NCI-H128 (cell line): ENCODE measurements at regions not wholly inside any gene's neighbourhood (a gene's known extent, or its start where the extent isn't known, plus 50 kb on each side); places are given as distances from the start of the nearest gene placed in this dataset.
"Not testable (repeated sequence)": the region's sequence is repeated elsewhere in the genome, so short reads cannot be mapped to it uniquely, and the experiment has no call there.

ENCODE experiments used
- DNase-seq: peaks from one replicate; lab custom pipeline; 2025; ENCODE audit not compliant: unreplicated experiment; lab: John Stamatoyannopoulos, UW

- not testable (repeated sequence) for DNase-seq
Measured at GRCh38 chr1:148279002-148279542, 127.0 kb upstream of the NBPF11 start.

GRCh38 chr1:148277865-148278279 lies 125.8 kb upstream of the NBPF11 start:
- not testable (repeated sequence) for DNase-seq

- DNase-seq, result not testable (repeated sequence)
Measured at GRCh38 chr1:148267066-148267465, 115.0 kb upstream of the NBPF11 start.

GRCh38 chr1:148264374-148265276 lies 112.5 kb upstream of the NBPF11 start:
- DNase-seq, result no peak

- DNase-seq, result no peak
Measured at GRCh38 chr1:148263906-148264255, 111.8 kb upstream of the NBPF11 start.

GRCh38 chr1:148263128-148263905 lies 111.2 kb upstream of the NBPF11 start:
- no peak for DNase-seq

GRCh38 chr1:148261684-148262083 lies 109.6 kb upstream of the NBPF11 start:
- DNase-seq, result not testable (repeated sequence)

- DNase-seq, result not testable (repeated sequence)
Measured at GRCh38 chr1:148257886-148258285, 105.8 kb upstream of the NBPF11 start.

GRCh38 chr1:148254611-148255429 lies 102.7 kb upstream of the NBPF11 start:
- DNase-seq, result not testable (repeated sequence)

- DNase-seq, result not testable (repeated sequence)
Measured at GRCh38 chr1:148253808-148254207, 101.7 kb upstream of the NBPF11 start.

GRCh38 chr1:148248798-148249197 lies 96.7 kb upstream of the NBPF11 start:
- DNase-seq, result not testable (repeated sequence)

- DNase-seq, result not testable (repeated sequence)
Measured at GRCh38 chr1:148246258-148246861, 94.3 kb upstream of the NBPF11 start.

- DNase-seq, result not testable (repeated sequence)
Measured at GRCh38 chr1:148245843-148246242, 93.8 kb upstream of the NBPF11 start.

- DNase-seq, result not testable (repeated sequence)
Measured at GRCh38 chr1:148245443-148245842, 93.4 kb upstream of the NBPF11 start.

- DNase-seq, result not testable (repeated sequence)
Measured at GRCh38 chr1:148233250-148233649, 81.2 kb upstream of the NBPF11 start.

- not testable (repeated sequence) for DNase-seq
Measured at GRCh38 chr1:148228846-148229245, 76.8 kb upstream of the NBPF11 start.

GRCh38 chr1:148222399-148223159 lies 70.5 kb upstream of the NBPF11 start:
- not testable (repeated sequence) for DNase-seq

GRCh38 chr1:148221593-148221992 lies 69.5 kb upstream of the NBPF11 start:
- not testable (repeated sequence) for DNase-seq

GRCh38 chr1:148219229-148219628 lies 67.1 kb upstream of the NBPF11 start:
- DNase-seq, result not testable (repeated sequence)
